ENCODE measurements at regions not wholly inside any gene's neighbourhood (a gene's known extent, or its start where the extent isn't known, plus 50 kb on each side); places are given as distances from the start of the nearest gene placed in this dataset.

DNA sequence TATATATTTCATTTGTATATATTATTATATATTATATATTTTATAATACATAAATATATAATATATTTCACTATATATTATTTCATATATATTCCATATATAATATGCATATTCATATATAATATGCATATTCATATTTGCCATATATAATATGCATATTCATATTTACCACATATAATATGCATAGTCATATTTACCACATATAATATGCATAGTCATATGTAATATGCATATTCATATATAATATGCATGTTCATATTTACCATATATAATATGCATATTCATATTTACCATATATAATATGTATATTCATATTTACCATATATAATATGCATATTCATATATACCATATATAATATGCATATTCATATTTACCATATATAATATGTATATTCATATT lies 51.2 kb upstream of the GATA2 start:
- TF ChIP-seq CTCF (IDR thresholded peaks at IDR 0.05) (no peak), ETV6 (CRISPR knock-in tag; IDR thresholded peaks at IDR 0.05) (no peak), NFE2L1 (CRISPR knock-in tag; IDR thresholded peaks at IDR 0.05) (no peak), TCF7 (CRISPR knock-in tag; IDR thresholded peaks at IDR 0.05; ENCODE audit: low read depth) (no peak), USF2 (CRISPR knock-in tag; IDR thresholded peaks at IDR 0.05) (no peak), JUN (CRISPR knock-in tag; IDR thresholded peaks at IDR 0.05) (no peak), FOXK1 (CRISPR knock-in tag; IDR thresholded peaks at IDR 0.05) (no peak), IRF1 (CRISPR knock-in tag; IDR thresholded peaks at IDR 0.05) (no peak), SMAD3 (CRISPR knock-in tag; IDR thresholded peaks at IDR 0.05; ENCODE audit: borderline replicate concordance) (no peak), GABPB1 (CRISPR knock-in tag; IDR thresholded peaks at IDR 0.05) (no peak)
- TF ChIP-seq, protein P1, sequence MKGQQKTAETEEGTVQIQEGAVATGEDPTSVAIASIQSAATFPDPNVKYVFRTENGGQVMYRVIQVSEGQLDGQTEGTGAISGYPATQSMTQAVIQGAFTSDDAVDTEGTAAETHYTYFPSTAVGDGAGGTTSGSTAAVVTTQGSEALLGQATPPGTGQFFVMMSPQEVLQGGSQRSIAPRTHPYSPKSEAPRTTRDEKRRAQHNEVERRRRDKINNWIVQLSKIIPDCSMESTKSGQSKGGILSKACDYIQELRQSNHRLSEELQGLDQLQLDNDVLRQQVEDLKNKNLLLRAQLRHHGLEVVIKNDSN (CRISPR knock-in tag; IDR thresholded peaks at IDR 0.05) = no peak
- TF ChIP-seq, protein P2, sequence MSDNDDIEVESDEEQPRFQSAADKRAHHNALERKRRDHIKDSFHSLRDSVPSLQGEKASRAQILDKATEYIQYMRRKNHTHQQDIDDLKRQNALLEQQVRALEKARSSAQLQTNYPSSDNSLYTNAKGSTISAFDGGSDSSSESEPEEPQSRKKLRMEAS (CRISPR knock-in tag; IDR thresholded peaks at IDR 0.05) = no peak
- TF ChIP-seq, protein P3, sequence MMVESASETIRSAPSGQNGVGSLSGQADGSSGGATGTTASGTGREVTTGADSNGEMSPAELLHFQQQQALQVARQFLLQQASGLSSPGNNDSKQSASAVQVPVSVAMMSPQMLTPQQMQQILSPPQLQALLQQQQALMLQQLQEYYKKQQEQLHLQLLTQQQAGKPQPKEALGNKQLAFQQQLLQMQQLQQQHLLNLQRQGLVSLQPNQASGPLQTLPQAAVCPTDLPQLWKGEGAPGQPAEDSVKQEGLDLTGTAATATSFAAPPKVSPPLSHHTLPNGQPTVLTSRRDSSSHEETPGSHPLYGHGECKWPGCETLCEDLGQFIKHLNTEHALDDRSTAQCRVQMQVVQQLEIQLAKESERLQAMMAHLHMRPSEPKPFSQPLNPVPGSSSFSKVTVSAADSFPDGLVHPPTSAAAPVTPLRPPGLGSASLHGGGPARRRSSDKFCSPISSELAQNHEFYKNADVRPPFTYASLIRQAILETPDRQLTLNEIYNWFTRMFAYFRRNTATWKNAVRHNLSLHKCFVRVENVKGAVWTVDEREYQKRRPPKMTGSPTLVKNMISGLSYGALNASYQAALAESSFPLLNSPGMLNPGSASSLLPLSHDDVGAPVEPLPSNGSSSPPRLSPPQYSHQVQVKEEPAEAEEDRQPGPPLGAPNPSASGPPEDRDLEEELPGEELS (CRISPR knock-in tag; IDR thresholded peaks at IDR 0.05) = no peak
- TF ChIP-seq, protein P4, sequence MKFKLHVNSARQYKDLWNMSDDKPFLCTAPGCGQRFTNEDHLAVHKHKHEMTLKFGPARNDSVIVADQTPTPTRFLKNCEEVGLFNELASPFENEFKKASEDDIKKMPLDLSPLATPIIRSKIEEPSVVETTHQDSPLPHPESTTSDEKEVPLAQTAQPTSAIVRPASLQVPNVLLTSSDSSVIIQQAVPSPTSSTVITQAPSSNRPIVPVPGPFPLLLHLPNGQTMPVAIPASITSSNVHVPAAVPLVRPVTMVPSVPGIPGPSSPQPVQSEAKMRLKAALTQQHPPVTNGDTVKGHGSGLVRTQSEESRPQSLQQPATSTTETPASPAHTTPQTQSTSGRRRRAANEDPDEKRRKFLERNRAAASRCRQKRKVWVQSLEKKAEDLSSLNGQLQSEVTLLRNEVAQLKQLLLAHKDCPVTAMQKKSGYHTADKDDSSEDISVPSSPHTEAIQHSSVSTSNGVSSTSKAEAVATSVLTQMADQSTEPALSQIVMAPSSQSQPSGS (CRISPR knock-in tag; IDR thresholded peaks at IDR 0.05; ENCODE audit: borderline replicate concordance, low read depth) = no peak

All from WTC11 (cell line).